ENCODE measurements at regions not wholly inside any gene's neighbourhood (a gene's known extent, or its start where the extent isn't known, plus 50 kb on each side); places are given as distances from the start of the nearest gene placed in this dataset.

- Mint-ChIP-seq H3K4me1 (no peaks in the 10 kb centered on the region), H3K27ac (no peak overlapping the region)
Measured at GRCh38 chr4:96974295-96974694, 1134.4 kb downstream of the PDHA2 start.

GRCh38 chr4:96983830-96984229 is 1143.9 kb downstream of the PDHA2 start:
- Histone ChIP-seq H3K9me3 (replicated peaks in 1 of 2; ENCODE audit: control insufficient read depth in 1 of 2, insufficient read depth in 1 of 2, low read length in 2 of 2) (no peaks in the 10 kb centered on the region), H3K27me3 (ENCODE audit: control insufficient read depth in 2 of 2, insufficient read depth in 2 of 2, low read length in 2 of 2) (no peaks in the 10 kb centered on the region), H3K4me3 (replicated peaks in 1 of 3; ENCODE audit: low read depth in 2 of 3, low read length in 3 of 3) (no peak overlapping the region), H3K9ac (ENCODE audit: insufficient read depth, low read length, poor library complexity, severe bottlenecking) (no peak overlapping the region), H4K20me1 (ENCODE audit: insufficient read depth, low read length) (no peaks in the 10 kb centered on the region), H3K79me2 (ENCODE audit: insufficient read depth, low read length) (no peaks in the 10 kb centered on the region), H3K4me1 (ENCODE audit: control insufficient read depth in 1 of 2, insufficient read depth in 2 of 2, low read length in 2 of 2) (no peaks in the 10 kb centered on the region), H3K27ac (ENCODE audit: low read depth in 1 of 2, low read length in 2 of 2) (no peak overlapping the region), H2AFZ (ENCODE audit: insufficient read depth, low read depth, low read length, poor library complexity, severe bottlenecking) (no peak overlapping the region), H3K36me3 (replicated peaks in 1 of 2; ENCODE audit: control insufficient read depth in 1 of 2, insufficient read depth in 2 of 2, low read length in 2 of 2) (no peaks in the 10 kb centered on the region), H3K4me2 (replicated peaks; ENCODE audit: extremely low read depth, low read length, poor library complexity, severe bottlenecking) (no peak overlapping the region)
- Mint-ChIP-seq H3K4me1 (no peaks in the 10 kb centered on the region), H3K27me3 (ENCODE audit: low read depth in 3 of 3) (no peaks in the 10 kb centered on the region), H3K4me3 (no peak overlapping the region), H3K9me3 (peaks cover 0 to 5% (median 2%) of the 10 kb centered on the region in 7 donors), H3K27ac (no peak overlapping the region), H3K36me3 (no peaks in the 10 kb centered on the region)
- no peak for DNase-seq
- TF ChIP-seq CTCF (IDR thresholded peaks at IDR 0.05): no peak
- intact Hi-C loops (cut with micrococcal nuclease): no loop called here
- WGBS (ENCODE audit: insufficient coverage): 56% methylated on average over 1 of the region's 1 CpG

More at GRCh38 chr4:96974295-96974694, 1134.4 kb downstream of the PDHA2 start:
- Mint-ChIP-seq H3K36me3 (no peaks in the 10 kb centered on the region), H3K9me3 (peaks cover 0 to 12% (median 2%) of the 10 kb centered on the region in 7 donors), H3K27me3 (ENCODE audit: low read depth in 3 of 3) (no peaks in the 10 kb centered on the region), H3K4me3 (no peak overlapping the region)
- H4K20me1 ChIP-seq (ENCODE audit: insufficient read depth, low read length): no peaks in the 10 kb centered on the region
- no peak for TF ChIP-seq CTCF (IDR thresholded peaks at IDR 0.05)
- no peaks in the 10 kb centered on the region for H3K4me1 ChIP-seq (ENCODE audit: control insufficient read depth in 1 of 2, insufficient read depth in 2 of 2, low read length in 2 of 2)
- H2AFZ ChIP-seq (ENCODE audit: insufficient read depth, low read depth, low read length, poor library complexity, severe bottlenecking): no peak overlapping the region
- H3K9ac ChIP-seq (ENCODE audit: insufficient read depth, low read length, poor library complexity, severe bottlenecking): no peak overlapping the region
- H3K9me3 ChIP-seq (replicated peaks in 1 of 2; ENCODE audit: control insufficient read depth in 1 of 2, insufficient read depth in 1 of 2, low read length in 2 of 2): peaks cover 0 to 7% of the 10 kb centered on the region in 2 donors
- H3K27ac ChIP-seq (ENCODE audit: low read depth in 1 of 2, low read length in 2 of 2): no peak overlapping the region
- H3K79me2 ChIP-seq (ENCODE audit: insufficient read depth, low read length): no peaks in the 10 kb centered on the region
- H3K4me3 ChIP-seq (replicated peaks in 1 of 3; ENCODE audit: low read depth in 2 of 3, low read length in 3 of 3): no peak overlapping the region
- no CpG with 5 or more reads among the region's 2 CpGs for WGBS (ENCODE audit: insufficient coverage)
- intact Hi-C loops (cut with micrococcal nuclease): no loop called here
- no peak for DNase-seq
- H3K27me3 ChIP-seq (ENCODE audit: control insufficient read depth in 2 of 2, insufficient read depth in 2 of 2, low read length in 2 of 2): no peaks in the 10 kb centered on the region
- no peak overlapping the region for H3K4me2 ChIP-seq (replicated peaks; ENCODE audit: extremely low read depth, low read length, poor library complexity, severe bottlenecking)
- H3K36me3 ChIP-seq (replicated peaks in 1 of 2; ENCODE audit: control insufficient read depth in 1 of 2, insufficient read depth in 2 of 2, low read length in 2 of 2): no peaks in the 10 kb centered on the region
